Spinal cord (tissue), 9 donors: ENCODE measurements at regions not wholly inside any gene's neighbourhood (a gene's known extent, or its start where the extent isn't known, plus 50 kb on each side); places are given as distances from the start of the nearest gene placed in this dataset.
"Not testable (repeated sequence)": the region's sequence is repeated elsewhere in the genome, so short reads cannot be mapped to it uniquely, and the experiment has no call there.

ENCODE experiments used
- DNase-seq, 6 donors: peaks; one replicate each; pipeline versions ENCODE4 v3.0.0 to v3.0.0-alpha.2; 2013 to 2015; ENCODE audit warnings: low spot score in 6 of 6, low read depth in 4 of 6
- H3K27ac ChIP-seq: one replicate; pipeline ENCODE4 v1.5.1; 2013; ENCODE audit warnings: low read depth, low read length, control low read depth
- H3K27me3 ChIP-seq: one replicate; pipeline ENCODE4 v1.6.1; 2013; ENCODE audit warnings: low read length; ENCODE audit not compliant: control insufficient read depth, insufficient read depth
- H3K36me3 ChIP-seq: one replicate; pipeline ENCODE4 v1.6.1; 2013; ENCODE audit warnings: low read length; ENCODE audit not compliant: control insufficient read depth, insufficient read depth
- H3K4me1 ChIP-seq: one replicate; pipeline ENCODE4 v1.6.1; 2013; ENCODE audit warnings: low read length; ENCODE audit not compliant: control insufficient read depth, insufficient read depth
- H3K4me3 ChIP-seq: one replicate; pipeline ENCODE4 v1.5.1; 2013; ENCODE audit warnings: low read depth, low read length, control low read depth
- H3K9me3 ChIP-seq: one replicate; pipeline ENCODE4 v1.6.1; 2013; ENCODE audit warnings: low read length; ENCODE audit not compliant: control insufficient read depth, insufficient read depth
- WGBS: methylation state at CpG from one replicate; pipeline ENCODE4 v1.1.5; 2013; ENCODE audit warnings: missing lambda C conversion rate; ENCODE audit not compliant: insufficient coverage; 5-methylcytosine and 5-hydroxymethylcytosine counted together
- donor health status: healthy.

DNA sequence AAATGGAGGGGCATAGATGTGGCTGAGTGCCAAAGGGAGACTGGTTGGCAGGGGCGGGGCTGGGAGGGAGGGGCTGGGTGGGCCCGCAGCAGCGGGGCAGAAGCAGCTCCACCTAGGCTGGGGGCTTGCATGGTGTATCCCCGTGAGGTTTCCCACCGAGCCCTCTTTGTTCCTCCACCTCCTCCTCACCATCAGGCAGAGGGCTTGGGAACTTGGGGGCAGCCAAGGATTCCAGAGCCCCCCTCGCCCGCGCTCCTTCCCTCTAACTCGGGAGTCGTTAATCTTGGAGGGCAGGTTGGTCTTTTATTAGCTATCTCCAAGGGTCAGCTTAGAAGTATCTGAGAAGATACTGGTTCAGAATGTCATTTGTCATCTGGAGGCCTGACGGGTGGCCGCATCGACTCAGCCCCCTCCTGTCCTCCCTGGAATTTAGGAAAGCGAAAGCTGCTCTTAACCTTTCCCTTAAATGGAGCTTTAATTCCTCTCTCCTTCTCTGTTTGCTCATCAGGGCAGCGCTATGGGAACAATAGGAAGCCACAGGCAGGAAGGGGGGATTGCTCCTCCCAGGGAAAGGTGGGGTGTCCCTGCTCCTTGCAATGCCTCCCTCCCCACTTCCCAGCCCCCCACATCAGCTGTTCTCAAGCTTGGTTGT, 274.3 kb upstream of the XYLT1 start:
- H3K4me1 ChIP-seq: peaks cover 19% of the 10 kb centered on the region
- H3K27ac ChIP-seq: no peak overlapping the region
- no peaks in the 10 kb centered on the region for H3K9me3 ChIP-seq
- H3K36me3 ChIP-seq: no peaks in the 10 kb centered on the region
- DNase-seq: peak in 1 of 6 donors; percentile 47
- H3K4me3 ChIP-seq: no peak overlapping the region
- whole genome bisulfite sequencing: 18% methylated on average over 4 of the region's 15 CpGs
- peaks cover 6% of the 10 kb centered on the region for H3K27me3 ChIP-seq

DNA sequence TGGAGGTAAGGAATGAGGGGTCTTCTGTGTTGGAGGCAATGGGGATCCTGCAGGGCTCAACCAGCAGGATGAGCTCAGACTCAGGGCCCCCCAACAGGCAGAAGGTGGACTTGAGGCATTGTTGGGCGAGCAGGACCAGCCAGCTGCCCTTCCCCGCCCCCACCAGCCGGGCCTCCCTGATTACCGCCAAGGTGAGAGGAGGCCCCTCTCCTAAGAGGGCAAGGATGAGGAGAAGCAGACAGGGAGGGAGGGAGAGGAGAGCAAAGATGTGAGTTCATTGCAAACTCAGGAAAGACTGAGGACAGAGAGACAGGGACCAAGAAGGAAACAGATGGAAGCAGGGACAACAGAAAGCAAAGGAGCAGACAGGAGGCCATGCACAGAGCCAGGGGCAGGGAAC, 272.8 kb upstream of the XYLT1 start:
- no peak for DNase-seq
- Histone ChIP-seq H3K4me3 (no peak overlapping the region), H3K4me1 (peaks cover 19% of the 10 kb centered on the region), H3K9me3 (no peaks in the 10 kb centered on the region), H3K27me3 (peaks cover 6% of the 10 kb centered on the region), H3K27ac (no peak overlapping the region), H3K36me3 (no peaks in the 10 kb centered on the region)
- 48% methylated on average over 4 of the region's 4 CpGs for WGBS

DNA sequence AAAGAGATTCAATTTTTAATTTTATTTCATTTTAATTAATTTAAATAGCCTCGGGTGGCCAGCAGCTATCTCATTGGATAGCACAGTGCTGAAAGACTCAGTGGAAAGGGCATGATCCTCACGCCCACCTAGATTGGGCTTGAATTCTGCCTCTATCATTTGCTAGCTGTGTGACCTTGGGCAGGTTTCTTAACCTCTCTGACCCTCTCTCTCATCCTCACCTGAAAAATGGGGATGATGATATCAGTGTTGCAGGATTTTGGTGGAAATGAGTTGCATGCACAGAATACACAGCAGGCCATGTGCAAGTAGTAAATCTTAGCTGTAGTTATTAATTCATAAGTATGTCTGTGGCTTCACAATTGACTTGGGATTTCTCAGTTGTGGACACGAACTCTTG, 272.4 kb upstream of the XYLT1 start:
- H3K27ac ChIP-seq: no peak overlapping the region
- H3K4me1 ChIP-seq: peaks cover 16% of the 10 kb centered on the region
- WGBS: 92% methylated on average over 1 of the region's 3 CpGs
- H3K36me3 ChIP-seq: no peaks in the 10 kb centered on the region
- DNase-seq: no peak
- no peaks in the 10 kb centered on the region for H3K9me3 ChIP-seq
- peaks cover 5% of the 10 kb centered on the region for H3K27me3 ChIP-seq
- no peak overlapping the region for H3K4me3 ChIP-seq

DNA sequence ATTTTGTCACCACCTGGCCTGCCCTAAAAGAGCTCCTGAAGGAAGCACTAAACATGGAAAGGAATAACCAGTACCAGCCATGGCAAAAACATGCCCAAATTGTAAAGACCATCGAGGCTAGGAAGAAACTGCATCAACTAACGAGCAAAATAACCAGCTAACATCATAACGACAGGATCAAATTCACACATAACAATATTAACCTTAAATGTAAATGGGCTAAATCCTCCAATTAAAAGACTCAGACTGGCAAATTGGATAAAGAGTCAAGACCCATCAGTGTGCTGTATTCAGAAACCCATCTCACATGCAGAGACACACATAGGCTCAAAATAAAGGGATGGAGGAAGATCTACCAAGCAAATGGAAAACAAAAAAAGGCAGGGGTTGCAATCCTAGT, 264.3 kb upstream of the XYLT1 start:
- not testable (repeated sequence) for H3K27me3 ChIP-seq, H3K27ac ChIP-seq, H3K4me3 ChIP-seq, DNase-seq, H3K4me1 ChIP-seq, H3K9me3 ChIP-seq, H3K36me3 ChIP-seq
- WGBS: 100% methylated on average over 1 of the region's 3 CpGs

DNA sequence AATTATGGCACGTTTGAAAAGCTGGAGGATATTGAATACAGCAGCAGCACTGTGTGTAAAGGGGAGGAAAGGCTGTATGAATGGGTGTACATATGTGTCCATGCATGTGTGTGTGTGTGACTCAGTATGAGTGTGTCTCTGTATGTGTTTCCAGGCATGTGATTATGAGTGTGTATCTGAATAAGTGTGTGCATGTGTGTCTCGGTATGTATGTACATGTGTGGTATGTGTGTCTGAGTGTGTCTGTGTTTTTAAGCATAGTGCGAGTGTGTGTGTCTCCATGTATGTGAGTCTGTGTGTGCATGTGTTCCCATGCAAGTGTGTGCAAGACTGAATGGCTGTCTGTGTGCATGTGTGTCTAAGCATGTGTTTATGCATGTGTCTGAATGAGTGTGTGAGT, 259.1 kb upstream of the XYLT1 start:
- no peak for DNase-seq
- 79% methylated on average over 3 of the region's 3 CpGs for WGBS
- no peaks in the 10 kb centered on the region for H3K27me3 ChIP-seq
- H3K27ac ChIP-seq: no peak overlapping the region
- H3K4me1 ChIP-seq: no peaks in the 10 kb centered on the region
- H3K4me3 ChIP-seq: no peak overlapping the region
- no peaks in the 10 kb centered on the region for H3K9me3 ChIP-seq
- H3K36me3 ChIP-seq: no peaks in the 10 kb centered on the region

DNA sequence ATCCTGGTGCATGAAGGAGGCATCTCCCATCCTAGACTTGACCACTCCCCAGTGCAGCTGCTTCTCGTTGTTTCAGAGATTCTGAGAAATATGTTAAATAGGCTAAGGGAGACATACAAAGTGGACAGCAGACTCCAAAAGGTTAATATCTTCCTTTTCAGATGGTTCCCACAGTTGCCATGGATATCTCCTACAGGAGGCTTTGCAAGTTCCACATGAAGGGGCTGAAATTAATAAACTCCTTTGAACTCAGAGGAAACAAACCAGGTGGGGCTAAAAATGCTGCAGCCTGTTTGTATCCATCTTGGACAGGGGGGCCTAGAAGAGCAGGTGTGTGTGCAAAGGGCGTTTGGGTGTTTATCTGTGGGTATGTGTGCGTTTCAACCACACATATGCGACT, 257.4 kb upstream of the XYLT1 start:
- H3K4me1 ChIP-seq: no peaks in the 10 kb centered on the region
- no peaks in the 10 kb centered on the region for H3K9me3 ChIP-seq
- DNase-seq: peak in 1 of 6 donors; percentile 62
- H3K27ac ChIP-seq: no peak overlapping the region
- H3K4me3 ChIP-seq: no peak overlapping the region
- WGBS: 82% methylated on average over 3 of the region's 4 CpGs
- no peaks in the 10 kb centered on the region for H3K36me3 ChIP-seq
- H3K27me3 ChIP-seq: no peaks in the 10 kb centered on the region

DNA sequence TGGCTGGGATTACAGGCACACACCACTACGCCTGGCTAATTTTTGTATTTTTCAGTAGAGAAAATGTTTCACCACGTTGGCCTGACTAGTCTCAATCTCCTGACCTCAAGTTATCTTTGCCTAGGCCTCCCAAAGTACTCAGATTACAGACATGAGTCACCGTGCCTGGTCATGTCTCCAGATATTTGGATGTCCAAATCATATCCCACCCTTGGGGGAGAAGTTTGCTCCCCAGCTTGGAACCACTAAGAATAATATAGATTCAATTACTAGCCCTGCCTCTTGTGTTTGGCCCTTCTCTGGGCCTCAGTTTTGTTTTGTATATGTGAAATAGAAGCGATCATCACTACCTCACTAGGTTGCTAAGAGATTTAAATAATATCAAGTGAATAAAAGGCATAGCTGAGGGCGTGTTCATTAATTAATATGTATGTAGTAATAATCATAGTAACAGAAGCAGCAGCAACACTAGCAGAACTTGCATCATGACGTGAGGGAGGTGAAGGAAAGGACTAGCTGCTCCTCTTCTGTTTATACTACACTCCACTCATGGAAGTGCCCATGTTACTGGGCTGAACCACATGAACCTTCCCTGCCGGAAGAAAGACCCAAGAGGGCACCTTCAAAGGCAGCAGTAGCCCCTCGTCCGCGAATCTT, 253.6 kb upstream of the XYLT1 start:
- no peaks in the 10 kb centered on the region for H3K4me1 ChIP-seq
- no peaks in the 10 kb centered on the region for H3K27me3 ChIP-seq
- H3K27ac ChIP-seq: no peak overlapping the region
- H3K9me3 ChIP-seq: no peaks in the 10 kb centered on the region
- no peaks in the 10 kb centered on the region for H3K36me3 ChIP-seq
- WGBS: 100% methylated on average over 4 of the region's 10 CpGs
- DNase-seq: no peak
- H3K4me3 ChIP-seq: no peak overlapping the region

DNA sequence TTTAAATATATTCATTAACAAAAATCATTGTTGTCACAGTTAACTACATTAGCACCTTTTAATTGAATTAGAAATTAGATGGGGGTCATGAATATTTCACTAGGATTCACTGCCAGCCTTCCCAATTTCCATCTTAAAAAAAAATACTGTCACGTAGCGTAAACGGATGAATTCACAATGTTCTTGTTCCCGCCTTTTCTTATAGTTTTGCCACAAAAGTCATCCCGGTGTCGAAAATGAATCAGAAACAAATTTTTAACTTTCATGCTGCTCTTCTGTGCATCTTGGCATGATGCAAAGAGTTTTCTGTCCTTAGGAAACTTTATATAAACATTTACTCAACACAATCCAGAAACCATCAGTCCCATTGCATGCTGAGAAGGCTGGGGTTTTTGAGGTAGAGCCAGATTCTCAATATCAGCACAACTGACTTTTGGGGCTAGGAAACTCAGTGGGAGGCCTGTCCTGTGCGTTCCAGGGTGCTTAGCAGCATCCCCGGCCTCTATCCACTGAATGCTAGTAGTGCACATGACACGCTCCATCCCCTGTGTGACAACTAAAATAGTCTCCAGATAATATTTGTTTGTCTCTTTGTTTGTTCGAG, 252.9 kb upstream of the XYLT1 start:
- WGBS: 73% methylated on average over 8 of the region's 10 CpGs

DNA sequence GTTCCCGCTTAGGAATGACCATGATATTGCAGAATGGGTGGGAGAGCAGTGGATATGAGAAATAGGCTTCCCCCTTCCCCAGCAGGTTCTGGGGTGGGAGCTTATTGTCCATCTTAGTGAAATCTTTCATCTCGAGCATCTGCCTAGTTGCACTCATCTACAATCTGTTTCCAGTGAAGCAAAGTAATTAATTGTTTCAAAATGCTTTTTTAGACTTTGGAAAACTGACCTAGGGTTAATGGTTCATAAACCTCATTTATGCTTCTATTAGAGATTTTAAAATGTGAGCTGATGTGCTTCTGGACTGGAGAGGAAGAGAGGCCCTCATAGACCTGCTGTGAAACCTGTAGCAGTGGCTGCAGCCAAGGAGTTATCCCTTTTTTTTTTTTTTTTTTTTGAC, 247.7 kb upstream of the XYLT1 start:
- H3K4me1 ChIP-seq: no peaks in the 10 kb centered on the region
- H3K27me3 ChIP-seq: no peaks in the 10 kb centered on the region
- H3K36me3 ChIP-seq: no peaks in the 10 kb centered on the region
- DNase-seq: peak in 1 of 6 donors; percentile 23
- no peak overlapping the region for H3K27ac ChIP-seq
- no CpG with 5 or more reads among the region's 2 CpGs for WGBS
- no peaks in the 10 kb centered on the region for H3K9me3 ChIP-seq
- no peak overlapping the region for H3K4me3 ChIP-seq

More for the DNA sequence above, 252.9 kb upstream of the XYLT1 start:
- no peak overlapping the region for H3K27ac ChIP-seq
- H3K36me3 ChIP-seq: no peaks in the 10 kb centered on the region
- DNase-seq: peak in 1 of 6 donors; percentile 70
- H3K27me3 ChIP-seq: no peaks in the 10 kb centered on the region
- no peak overlapping the region for H3K4me3 ChIP-seq
- H3K9me3 ChIP-seq: no peaks in the 10 kb centered on the region
- no peaks in the 10 kb centered on the region for H3K4me1 ChIP-seq

DNA sequence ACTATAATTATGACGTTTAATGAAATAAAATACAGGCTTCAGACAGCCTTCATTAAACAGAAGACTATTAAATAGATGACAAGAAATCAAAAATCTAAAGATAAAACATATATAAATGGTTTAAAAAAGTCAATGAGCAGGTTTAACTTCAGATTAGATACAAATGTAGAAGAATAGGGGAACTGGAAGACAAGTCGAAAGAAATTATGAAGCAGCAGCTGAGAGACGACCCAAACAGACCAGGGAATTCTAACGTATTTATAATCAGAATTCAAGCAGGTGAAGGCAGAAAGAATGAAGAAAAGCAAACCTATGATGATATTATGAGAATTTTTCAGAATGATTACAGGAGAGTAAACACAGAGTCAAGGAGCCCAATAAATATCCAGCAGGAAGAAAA, 235.1 kb upstream of the XYLT1 start:
- H3K4me3 ChIP-seq: no peak overlapping the region
- H3K9me3 ChIP-seq: no peaks in the 10 kb centered on the region
- no peaks in the 10 kb centered on the region for H3K36me3 ChIP-seq
- DNase-seq: no peak
- H3K4me1 ChIP-seq: no peaks in the 10 kb centered on the region
- H3K27me3 ChIP-seq: no peaks in the 10 kb centered on the region
- 100% methylated on average over 1 of the region's 4 CpGs for WGBS
- H3K27ac ChIP-seq: no peak overlapping the region
